ENCODE measurements at regions not wholly inside any gene's neighbourhood (a gene's known extent, or its start where the extent isn't known, plus 50 kb on each side); places are given as distances from the start of the nearest gene placed in this dataset.

DNA sequence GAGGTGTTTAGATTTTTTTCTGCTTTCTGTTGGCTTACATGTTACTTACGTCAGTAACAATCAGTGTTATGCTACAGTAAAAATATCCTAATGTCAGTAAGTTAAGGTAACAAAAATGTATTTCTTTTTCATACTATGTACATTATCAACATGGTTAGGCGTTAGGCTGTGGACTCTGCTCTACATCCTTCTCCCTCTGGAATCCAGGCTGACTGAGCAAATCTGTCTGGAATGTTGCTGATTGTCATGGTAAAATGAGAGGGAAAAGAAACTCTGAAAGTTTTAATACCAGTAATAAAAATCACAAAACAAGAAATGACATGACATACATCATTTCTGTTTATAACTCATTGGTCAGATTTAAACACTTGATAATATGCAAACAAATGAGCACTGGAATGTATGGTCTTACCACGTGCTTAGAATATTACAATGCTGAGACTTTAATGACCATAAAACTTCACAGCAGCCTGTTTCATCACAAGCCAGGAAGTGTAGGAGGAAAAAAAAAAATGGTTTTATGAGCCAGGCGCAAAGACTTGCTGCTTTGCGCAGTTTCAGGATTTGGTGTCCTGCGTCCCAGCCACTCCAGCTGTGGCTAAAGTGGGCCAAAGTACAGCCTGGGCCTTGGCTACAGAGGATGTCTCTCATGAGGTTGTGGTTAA, 252.4 kb downstream of the FSIP2 start:
- no peak for DNase-seq

DNA sequence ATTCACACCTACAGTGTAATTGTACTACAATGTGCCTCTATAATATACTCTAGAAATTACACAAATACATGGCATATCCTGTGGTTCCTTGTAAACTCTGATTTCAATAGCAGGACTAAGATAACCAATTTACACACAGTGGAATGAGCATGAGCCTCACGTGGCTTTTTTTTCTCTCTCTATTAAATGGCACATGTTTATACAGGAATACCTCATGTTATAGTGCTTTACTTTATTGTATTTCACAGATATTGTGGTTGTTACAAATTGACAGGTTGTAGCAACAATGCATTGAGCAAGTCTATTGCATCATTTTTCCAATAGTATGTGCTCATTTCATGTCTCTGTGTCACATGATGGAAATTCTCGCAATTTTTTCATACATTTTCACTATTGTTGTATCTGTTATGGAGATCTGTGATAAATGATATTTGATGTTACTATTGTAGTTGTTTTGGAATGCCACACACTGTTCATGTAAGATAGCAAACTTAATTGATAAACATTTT, 260.0 kb downstream of the FSIP2 start:
- DNase-seq = no peak

DNA sequence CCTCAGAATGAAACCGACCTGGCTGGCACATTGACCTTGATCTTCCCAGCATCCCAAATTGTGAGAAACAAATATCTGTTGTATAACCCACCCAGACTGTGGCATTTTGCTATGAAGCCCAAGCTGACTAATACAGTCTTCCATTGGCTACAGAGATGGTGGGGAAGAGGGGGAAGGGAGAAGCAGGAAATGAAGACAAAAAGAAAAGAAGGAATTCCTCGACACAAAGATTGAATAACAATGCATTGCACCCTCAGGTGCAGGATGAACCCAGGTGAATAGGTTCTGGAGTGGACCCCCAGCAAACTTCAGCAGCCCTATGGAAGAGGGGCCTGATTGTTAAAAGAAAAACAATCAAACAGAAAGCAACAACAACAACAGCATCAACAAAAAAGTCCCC, 270.7 kb downstream of the FSIP2 start:
- no peak for DNase-seq

DNA sequence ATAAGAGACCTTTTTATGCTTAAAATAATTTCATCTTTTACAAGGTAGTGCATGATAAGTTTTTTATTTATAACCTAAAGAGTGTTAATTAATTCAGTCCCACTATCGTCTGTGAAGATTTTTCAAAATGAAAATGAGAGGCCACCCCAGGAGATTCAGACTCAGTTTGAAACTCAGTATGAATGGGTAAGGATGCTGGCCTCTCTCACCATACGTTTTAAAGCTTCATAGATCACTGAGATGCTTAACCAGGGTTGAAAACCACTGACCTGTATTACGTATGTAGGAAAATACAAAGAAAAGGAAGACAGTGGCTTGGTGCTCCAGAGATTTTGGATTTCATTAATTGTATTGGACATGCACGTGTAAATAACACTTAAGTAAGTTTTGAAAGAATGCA, 278.7 kb downstream of the FSIP2 start:
- DNase-seq = no peak

DNA sequence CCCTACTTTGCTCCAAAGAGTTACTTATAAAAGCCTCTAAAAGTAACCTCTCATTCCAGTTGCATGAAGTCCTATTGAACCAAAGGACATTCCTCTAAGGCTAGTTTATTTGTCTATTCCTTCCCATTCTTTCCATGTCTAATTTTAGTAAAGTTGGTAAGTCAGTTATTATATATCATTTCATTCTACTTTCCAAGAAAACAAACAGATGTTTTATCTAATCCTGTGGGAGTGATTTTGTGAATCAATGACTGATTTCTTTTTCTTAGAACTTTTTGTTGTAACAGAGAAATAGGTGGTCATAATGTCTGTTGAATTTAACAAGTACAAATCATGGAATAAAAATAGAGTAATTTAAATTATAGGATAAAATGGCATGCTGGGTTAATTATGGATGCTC, 286.3 kb downstream of the FSIP2 start:
- DNase-seq = no peak

DNA sequence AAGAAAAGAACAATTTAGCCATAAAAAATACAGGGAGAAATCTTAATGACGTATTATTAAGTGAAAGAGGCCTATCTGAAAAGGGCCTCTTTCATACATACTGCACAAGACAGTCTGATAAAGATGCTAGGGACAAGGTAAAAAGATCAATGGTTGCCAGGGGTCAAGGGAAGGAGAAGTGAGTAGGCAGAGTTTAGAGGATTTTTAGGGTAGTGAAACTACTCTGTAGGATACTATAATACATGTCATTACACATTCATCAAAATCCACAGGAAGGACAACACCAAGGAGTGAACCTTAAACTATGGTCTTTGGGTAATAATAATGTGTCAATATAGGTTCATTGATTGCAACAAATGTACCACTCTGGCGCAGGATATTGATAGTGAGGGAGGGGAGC, 289.3 kb downstream of the FSIP2 start:
- no peak for DNase-seq

DNA sequence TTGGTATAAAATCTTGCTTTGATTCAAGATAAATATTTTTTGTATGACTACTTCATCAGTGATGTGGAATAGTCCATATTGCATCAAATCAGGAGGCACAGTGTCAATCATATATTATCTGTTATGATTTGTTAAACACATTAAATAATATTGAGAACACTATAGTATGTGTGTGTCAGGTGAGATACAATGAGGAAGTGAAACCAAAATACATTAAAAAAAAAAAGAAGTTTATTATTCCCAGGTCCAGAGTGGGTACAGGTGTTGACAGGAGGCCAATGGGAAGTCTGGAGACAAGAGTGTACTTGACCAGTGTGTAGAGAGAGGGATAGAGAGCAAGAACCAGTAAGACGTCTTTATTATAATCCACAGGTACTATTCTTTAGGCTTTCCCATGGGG, 292.6 kb downstream of the FSIP2 start:
- DNase-seq = no peak

DNA sequence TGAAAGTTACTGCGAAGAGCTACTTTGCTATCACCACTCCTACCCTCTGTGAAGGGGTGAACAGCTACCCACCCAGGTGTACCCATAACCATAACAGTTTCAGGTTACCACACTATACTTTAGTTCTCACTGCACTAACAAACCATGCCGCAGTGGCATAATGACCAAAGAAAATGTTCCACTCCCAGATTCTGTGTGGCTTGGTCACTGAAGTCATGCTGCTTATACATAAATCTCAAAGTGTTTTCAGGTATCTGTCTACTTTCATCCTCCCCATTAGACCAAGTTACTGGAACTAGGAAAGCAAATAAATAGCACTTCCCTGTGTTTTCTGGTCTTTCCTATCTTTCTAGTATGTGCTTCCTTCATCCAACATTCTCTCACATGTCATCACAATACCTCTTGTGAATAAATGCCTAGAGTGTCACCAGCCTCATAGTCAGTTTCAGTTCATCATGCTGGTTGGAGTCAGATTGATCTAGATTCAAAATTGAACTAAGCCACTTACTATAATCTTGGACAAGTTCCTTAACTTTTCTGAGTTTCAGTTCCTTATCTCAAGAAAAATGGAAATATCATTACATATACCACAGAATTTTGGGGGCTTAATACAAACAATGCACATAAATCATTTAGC, 293.6 kb downstream of the FSIP2 start:
- no peak for DNase-seq

DNA sequence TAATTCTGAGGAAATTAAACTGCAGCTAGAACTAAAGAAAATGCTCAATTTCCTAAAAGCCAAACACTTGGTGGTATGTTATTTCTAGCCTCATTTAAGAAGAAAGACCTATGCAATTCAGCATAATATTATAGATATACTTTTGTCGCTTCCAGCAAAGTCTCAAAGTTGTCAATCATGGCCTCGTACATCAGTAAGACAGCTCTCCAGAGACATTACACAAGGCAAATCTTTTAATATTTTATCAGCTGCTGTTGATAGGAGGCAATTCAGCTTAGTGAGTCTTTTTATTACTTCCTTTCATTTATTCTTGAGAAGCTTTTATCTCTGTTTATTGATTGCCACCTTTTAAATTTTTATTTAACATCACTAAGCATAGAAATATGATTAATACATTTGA, 294.3 kb downstream of the FSIP2 start:
- no peak for DNase-seq

DNA sequence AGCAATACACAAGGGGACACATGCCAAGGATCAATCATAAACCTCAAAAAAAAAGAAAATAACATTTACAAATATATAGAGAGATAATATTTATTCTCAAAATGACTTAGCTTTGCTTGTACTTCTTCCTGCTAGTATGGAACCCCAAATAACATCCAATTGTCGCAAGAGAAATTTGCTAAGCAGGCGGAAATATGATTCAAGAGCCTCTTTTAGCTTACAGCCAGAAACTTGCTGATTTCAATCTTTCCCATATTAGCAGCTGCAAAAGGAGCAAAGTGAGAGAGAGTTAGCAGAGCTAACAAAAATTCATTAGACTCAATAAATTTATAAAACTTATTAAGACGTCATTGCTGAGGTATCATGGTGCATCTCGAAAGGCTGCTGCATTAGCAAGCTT, 294.9 kb downstream of the FSIP2 start:
- DNase-seq = no peak

DNA sequence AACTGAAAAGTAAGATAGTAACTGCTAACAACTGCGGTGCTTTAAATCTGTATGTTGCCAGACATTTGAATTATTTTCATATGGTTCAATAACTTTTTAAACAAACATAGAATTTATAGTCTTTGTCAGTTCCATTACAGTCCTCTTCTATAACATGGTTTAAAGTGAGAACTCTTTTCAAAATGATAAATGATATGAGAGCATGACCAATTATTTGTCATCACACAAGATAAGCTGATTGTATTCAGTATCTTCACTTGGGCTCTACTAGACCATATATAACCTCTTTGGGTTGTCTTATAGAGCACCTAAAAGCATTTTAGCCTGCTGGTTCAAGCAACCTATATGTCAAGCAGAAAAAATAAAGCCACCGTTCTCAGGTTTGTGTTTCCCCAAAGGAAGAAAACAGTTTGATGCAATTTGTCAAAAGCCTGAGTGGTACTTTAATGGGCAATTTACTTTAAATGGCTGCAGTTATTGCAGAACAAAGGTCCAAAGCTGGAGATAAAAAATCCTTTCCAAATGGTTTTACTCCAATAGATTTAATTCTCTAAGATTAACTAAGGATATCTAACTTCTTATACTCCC, 298.4 kb downstream of the FSIP2 start:
- DNase-seq = no peak

DNA sequence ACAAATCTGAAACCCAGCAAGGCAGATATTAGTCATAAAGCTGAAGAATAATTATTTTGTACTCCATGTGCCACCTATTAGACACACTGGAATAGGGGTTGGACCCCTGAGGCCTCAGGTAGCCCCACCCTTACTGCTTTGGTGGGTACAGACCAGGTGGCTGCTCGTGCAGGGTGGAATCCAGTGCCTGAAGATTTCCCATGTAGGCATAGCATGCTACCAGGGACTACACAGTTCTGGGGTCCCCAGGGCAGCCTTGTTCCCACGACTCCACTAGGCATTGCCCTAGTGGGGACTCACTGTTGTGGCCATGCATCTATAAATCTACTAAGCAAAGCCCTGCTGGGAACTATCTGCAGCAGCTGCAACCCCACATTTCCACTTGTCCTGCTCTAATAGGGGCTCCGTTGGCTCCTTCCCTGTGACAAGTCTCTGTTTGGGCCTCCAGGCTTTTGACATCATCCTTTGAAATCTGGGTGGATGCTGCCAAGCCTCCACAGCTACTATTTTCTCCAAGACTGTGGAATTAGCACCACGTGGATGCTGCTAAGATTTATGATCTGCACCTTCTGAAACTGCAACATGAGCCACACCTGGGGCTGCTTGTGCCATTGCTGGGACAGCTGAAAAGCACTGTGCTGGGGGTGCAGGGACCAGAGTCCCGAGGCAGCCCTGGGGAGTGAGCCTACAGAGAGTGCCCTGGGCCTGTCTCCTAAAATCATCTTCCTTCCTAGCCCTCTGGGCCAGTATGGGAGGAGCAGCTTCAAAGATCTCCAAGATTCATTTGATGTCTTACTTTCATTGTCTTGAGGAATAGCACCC, 303.8 kb downstream of the FSIP2 start:
- DNase-seq = no peak

DNA sequence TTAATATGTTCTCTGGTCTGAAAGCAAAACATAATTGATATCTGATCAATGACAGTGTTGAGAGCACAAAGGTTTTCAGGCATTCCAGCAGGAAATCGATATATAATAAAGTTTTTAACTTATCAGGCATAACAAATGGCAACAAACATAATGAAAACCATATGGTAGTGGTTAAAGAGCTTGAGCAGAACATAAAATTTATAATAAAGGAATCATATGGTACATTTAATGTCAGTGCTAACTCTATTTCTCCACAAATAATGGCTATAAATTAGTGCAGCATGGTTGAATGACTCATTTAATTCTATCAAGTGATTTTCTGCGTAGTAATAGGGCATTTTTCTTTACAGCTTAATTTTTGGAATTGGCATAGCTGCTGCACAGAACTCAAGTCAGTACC, 306.2 kb downstream of the FSIP2 start:
- DNase-seq = no peak

DNA sequence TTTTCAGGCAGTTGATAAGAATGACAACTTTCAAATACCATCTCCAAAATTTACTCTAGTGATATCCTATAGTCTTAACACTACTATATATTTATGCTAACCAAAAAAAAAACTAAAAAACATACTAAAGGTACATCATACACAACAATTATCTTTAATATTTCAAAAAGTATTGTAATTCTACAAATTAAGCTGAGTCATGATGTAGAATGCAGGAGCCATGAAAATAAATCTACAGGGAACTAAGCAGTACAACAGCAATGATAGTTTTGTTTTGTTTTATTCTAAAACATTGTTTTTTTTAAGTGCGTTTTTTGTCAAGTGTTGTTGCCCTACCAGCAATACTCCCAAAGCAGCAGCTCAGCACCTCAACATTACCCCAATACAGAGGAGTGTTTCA, 314.3 kb downstream of the FSIP2 start:
- DNase-seq = no peak

DNA sequence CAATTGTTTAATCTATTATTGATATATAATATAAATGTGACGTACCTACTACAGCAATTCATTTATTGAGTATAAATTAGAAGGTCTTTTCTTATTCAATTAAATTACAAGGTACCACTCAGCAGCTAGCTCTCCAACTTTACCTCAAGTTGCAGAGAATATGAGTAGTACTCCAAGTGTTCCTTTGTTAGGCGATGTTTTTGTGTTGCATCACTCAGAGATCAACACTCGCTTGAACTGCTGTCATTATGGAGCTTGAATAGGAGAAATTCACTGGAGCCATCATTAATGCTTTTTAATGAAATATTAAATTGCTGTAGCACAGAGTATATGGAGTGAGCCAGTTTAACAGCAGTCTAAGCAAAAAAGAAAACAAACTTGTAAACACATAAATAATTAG, 320.0 kb downstream of the FSIP2 start:
- DNase-seq = no peak

DNA sequence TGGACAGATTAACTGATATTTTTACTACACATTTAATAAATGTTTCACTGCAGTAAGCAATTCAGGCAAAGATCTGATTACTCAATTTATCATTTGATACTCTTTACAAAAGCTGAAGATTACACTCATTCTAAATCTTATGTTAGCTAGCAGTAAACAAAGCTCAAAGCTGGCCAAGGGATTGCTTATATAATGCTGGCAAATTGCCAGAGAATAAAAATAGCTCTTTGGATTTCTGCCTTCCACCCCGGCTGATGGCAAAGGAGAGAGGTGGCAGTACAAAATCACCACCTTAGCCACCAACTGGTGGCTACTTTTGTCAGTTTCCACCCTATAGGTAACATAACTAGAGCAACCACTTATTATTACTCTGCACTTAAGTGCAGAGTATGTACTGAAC, 320.5 kb downstream of the FSIP2 start:
- no peak for DNase-seq

DNA sequence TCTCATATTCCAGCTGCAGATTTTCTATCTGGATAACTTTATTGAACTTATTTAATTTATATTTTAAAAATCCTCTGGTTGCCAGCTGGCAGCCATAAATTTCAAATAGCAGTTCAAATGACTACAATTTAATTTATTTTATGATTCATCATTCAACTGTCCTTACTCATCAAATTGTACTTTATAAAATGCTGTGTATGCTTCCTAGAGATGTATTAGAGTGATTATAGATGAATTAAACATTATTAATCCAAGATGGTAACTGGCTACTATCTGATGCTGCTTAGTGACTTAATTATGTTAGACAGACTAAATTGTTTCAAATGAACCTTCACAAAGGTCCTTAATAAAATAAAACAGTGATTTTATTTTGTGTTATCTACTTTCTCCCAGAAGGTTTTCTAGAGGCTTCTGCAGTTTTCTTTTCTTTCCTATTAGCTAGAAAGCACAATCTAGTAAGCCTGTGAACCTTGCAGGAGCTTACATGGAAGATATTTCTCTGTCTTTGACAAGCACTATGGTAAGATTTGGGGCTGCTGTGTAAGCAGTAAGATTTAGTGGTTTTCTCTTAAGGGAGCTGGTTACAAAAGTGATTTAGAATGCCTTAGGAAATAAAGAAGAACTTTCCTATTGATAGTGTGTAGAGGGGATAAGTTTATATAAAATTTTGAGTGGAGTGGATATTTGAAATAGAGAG, 322.3 kb downstream of the FSIP2 start:
- DNase-seq = no peak

DNA sequence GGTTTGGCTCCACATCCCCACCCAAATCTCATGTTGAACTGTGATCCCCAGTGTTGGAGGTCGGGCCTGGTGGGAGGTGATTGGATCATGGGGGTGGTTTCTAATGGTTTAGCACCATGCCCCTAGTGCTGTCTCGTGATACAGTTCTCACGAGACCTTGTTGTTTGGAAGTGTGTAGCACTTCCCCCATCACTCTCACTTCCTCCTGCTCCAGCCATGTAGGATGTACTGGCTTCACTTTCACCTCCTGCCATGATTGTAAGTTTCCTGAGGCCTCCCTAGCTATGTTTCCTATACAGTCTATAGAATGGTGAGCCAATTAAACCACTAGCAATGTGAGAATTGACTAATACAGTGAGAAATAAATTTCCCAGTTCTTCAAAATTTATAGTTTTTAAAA, 325.9 kb downstream of the FSIP2 start:
- no peak for DNase-seq

DNA sequence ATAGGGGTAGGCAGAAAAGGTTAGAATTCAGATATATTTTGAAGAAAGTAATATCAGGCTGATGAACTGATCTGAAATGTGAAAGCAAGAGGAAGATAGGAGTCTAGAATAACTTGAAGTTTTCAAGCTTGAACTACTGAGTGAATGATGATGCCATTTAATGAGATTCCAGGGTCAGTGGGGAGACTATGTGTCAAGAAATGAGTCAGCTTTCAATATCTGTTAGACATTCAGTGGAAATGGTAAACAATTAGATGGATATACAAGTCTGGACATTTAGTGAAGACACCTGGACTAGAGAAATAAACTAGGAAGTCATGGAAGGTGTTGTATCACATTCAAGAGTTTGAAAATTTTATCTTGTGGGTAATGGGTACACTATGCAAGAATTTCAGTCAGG, 326.9 kb downstream of the FSIP2 start:
- DNase-seq = no peak

DNA sequence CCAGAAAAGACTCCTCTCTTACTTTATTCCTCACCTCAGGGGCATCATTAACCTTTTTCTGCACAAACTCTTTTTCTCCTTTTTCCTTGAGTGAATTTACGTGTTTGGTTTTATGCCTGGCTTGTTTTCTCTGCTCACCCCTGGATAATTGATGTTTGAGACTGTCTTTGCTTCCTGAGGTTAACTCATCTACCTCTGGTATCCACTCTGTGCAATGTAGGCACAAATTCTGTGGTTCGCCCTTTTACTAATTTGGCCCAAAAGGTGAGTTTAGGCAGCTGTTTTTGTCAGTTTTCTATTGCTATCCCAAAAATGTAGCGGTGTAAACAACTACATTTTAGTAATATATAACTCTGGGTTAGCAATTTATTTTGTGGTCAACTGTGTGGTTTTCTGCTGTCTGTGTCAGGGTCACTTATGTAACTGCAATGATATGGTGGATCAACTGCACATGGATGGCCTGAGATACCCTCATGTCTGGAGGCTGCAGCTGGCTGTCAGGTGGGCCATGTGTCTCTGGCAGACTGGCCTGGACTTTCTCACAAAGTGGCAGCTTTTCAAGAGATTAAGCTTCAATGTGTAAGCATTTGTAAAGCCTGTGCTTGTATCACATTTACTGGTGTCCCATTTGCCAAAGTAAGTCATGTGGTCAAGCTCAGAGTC, 329.7 kb downstream of the FSIP2 start:
- no peak for DNase-seq

DNA sequence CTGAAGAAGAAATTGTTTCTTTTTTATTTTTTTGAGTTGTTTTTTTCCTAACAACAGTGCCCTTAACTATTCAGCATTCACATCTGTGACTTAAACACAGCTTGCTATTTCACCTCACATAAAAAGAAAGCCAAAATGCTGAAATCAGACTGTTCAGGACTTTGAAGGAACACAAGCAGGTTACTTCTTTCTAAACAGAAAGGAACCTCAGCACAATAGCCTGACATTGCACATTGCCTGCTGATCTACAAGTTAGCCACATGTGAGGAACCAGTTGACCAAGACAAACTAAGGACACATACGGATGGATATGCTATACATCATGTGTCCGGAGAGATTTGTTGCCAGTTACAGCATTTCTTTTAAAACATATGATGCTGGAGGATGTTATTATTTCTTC, 331.1 kb downstream of the FSIP2 start:
- DNase-seq = no peak

DNA sequence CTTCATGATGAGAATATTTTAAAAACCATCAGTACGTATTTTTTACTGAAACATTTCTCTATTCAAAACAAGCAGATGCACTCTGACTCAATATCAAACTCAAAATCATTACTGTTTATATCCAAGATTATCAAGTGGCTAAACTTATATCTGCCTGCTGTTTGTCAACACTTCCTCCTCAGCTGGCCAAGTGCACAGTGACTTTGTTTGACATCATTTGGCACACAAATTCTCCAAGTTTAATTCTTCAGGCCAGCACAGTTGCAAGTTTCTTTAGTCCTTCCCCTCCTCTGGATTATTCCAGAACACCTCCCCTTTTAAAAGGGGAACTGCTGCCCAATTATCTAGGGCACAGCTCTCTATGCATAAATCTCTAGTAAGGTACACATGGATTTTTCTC, 346.6 kb downstream of the FSIP2 start:
- no peak for DNase-seq

DNA sequence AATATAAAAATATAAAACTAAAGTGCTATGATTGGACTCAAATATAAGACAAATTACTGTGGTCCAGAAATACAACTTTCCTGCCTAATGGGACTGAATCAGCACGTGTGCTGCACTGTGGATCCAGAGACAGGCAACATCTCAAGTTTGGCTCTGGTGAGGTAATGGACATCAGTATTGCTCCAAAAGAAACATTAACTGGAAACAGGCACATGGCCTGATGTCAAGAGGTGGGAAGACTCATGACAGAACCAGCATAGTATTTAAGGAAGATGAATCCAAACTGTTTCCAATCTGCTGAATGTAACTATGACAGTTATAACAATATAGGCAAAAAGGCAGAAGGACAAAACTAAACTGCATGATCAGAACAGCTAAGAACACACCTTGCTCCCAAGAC, 354.6 kb downstream of the FSIP2 start:
- no peak for DNase-seq
